GM23248 (cell line): ENCODE measurements at regions not wholly inside any gene's neighbourhood (a gene's known extent, or its start where the extent isn't known, plus 50 kb on each side); places are given as distances from the start of the nearest gene placed in this dataset.
"Not testable (repeated sequence)": the region's sequence is repeated elsewhere in the genome, so short reads cannot be mapped to it uniquely, and the experiment has no call there.

Source experiments
- EZH2 ChIP-seq: fragments of 200-600 bp; sonication (generic); IDR thresholded peaks from 2 replicates; pipeline ENCODE4 v1.6.1; 2018; ENCODE audit warnings: antibody characterized with exemption, mild to moderate bottlenecking; ENCODE audit not compliant: insufficient read depth, poor library complexity, severe bottlenecking
- EZH2phosphoT487 ChIP-seq: fragments of 200-600 bp; sonication (generic); IDR thresholded peaks from 2 replicates; pipeline ENCODE4 v1.6.1; 2018; ENCODE audit warnings: antibody characterized with exemption, moderate library complexity, mild to moderate bottlenecking, low read depth; ENCODE audit not compliant: insufficient read depth

DNA sequence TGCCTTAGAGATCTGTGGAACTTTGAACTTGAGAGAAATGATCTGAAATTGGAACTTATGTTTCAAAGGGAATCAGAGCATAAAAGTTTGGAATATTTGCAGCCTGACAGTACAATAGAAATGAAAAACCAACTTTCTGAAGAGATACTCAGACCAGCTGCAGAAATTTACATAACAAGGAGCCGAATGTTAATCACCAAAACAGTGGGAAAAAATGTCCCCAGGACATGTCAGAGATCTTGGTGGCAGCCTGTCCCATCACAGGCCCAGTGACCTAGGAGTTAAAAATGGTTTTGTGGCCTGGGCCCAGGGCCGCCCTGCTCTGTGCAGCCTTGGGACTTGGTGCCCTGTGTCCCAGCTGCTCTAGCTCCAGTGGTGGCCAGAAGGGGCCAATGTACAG lies 88.2 kb upstream of the ADORA2B start:
- TF ChIP-seq EZH2, EZH2phosphoT487: not testable (repeated sequence)
